COR-L47 (cell line): ENCODE measurements at regions not wholly inside any gene's neighbourhood (a gene's known extent, or its start where the extent isn't known, plus 50 kb on each side); places are given as distances from the start of the nearest gene placed in this dataset.
"Not testable (repeated sequence)": the region's sequence is repeated elsewhere in the genome, so short reads cannot be mapped to it uniquely, and the experiment has no call there.

Experiments
- DNase-seq: peaks from one replicate; lab custom pipeline; 2025; lab: John Stamatoyannopoulos, UW

DNA sequence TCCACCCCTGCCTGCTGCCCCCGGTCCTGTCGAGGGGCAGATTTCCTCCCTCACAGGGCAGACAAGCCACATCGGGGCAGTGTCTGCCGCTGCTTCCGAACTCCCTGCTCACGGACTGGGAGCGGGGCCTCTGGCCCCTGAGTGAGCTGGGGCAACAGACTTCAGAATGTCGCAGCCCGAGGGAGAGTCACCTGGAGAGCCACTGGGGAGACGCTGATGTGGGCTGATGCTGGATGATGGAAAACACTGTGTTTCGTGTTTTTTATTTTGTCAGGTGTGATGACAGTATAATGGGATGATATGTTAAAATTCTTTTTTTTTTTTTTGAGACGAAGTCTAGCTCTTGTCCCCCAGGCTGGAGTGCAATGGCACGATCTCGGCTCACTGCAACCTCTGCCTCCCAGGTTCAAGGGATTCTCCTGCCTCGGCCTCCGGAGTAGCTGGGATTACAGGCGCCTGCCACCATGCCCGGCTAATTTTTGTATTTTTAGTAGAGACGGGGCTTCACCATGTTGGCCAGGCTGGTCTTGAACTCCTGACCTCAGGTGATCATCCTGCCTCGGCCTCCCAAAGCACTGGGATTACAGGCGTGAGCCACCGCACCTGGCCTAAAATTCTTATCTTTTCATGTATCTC, 52.1 kb upstream of the SEPTIN5 start:
- not testable (repeated sequence) for DNase-seq

DNA sequence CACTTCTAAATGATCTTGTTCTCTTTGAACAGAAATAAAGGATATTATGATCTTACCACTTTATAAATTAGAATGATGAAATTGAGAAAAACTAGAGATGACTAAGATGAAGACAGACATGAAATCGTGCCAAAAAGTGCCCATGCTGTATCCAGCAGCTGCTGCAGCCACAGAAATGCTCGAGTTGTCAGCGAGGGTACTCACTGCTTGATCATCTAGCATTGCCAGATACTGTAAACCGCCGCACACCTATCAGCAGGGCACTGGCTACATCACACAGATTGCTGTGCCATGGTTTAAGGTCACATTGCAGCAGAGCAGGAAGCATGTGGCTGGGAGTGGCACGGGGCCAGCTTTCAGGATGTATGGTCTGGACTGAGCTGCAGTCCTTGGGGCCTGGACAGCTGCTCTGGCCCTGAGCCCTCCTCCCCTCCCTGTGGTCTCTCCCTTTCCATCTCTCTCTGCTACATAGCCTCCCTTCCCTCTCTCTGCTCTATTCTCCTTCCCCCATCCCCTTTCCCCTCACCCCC, 51.0 kb upstream of the SEPTIN5 start:
- DNase-seq = peak; percentile 36

DNA sequence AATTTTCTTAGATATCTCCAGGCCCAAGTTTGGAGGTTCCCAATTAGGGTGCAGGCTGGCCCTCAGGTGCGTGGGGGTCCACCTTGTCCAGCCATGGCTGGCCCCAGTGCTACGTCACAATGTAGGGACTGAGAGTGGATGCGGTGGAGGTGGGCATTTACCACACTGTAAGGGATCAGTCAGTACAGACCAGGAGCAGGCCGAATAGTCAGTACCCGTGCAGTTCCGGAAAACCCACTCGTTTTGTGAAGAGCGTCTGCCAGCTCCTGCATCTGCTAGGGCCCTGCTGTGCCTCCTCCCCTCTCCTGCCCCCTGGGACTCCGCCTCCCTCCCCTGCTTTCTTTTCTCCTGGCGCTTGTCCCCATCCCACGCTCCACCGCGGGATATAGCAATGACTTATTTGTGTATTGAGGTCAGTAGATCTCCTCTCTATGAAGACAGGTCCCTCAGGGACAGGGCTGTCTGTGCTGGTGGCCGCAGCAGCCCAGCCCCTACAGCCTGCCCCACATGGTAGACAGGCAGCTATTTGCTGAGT, 50.4 kb upstream of the SEPTIN5 start:
- peak; percentile 30 for DNase-seq

DNA sequence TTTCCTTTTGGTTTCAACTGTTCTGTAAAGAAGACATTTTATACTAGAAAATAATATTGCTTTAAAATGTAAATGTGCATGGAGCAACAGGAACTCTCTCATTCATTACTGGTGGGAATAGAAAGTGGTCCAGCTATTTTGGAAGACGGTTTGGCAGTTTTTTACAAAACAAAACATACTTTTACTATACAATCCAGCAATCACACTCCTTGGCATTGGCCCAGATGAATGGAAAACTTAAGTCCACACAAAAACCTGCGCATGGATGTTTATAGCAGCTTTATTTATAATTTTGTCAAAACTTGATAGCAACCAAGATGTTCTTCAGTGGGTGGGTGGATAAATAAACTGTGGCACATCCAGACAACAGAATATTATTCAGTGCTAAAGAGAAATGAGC, 49.9 kb upstream of the SEPTIN5 start:
- no peak for DNase-seq
